ENCODE measurements at regions not wholly inside any gene's neighbourhood (a gene's known extent, or its start where the extent isn't known, plus 50 kb on each side); places are given as distances from the start of the nearest gene placed in this dataset.

DNA sequence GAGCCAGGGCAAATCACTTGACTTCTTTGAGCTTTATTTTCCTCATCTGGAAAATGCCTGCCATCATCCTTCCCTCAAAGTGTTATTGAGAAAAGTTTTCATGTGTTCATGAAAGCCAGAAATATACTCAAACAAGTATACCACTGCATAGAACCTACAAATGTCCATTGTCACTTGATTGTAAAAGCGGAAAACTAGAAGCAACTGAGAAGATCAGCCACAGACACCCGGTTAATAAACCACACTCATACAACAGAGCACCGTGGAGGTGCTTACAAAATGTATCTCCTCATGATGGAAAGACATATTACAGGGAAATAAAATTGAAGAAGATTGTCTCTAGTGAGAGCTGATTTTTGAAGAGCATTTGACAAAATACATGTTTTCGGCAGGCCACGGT lies 117.2 kb upstream of the MSX2 start:
- Histone ChIP-seq H3K4me3 (ENCODE audit: low read depth in 1 of 3, low read length in 3 of 3) (no peak overlapping the region), H3K9ac (ENCODE audit: low read depth in 1 of 2, low read length in 2 of 2) (no peak overlapping the region), H3K36me3 (ENCODE audit: control insufficient read depth in 4 of 4, insufficient read depth in 3 of 4, low read depth in 1 of 4, low read length in 3 of 4) (no peaks in the 10 kb centered on the region), H3K27me3 (ENCODE audit: control insufficient read depth in 4 of 4, insufficient read depth in 4 of 4, low read length in 3 of 4) (no peaks in the 10 kb centered on the region), H3K9me3 (ENCODE audit: control insufficient read depth in 4 of 4, low read length in 3 of 4) (peaks cover 0 to 3% (median 2%) of the 10 kb centered on the region in 4 donors), H3K4me1 (ENCODE audit: control insufficient read depth in 4 of 4, insufficient read depth in 4 of 4, low read length in 3 of 4) (no peaks in the 10 kb centered on the region), H3K27ac (ENCODE audit: low read depth in 1 of 2, low read length in 2 of 2) (no peak overlapping the region)
- no peak for DNase-seq (ENCODE audit: low spot score)
- 87% methylated on average over 5 of the region's 5 CpGs for WGBS
- TF ChIP-seq EGR1 (IDR thresholded peaks at IDR 0.05; ENCODE audit: low read depth in 2 of 2) (no peak), SP1 (IDR thresholded peaks at IDR 0.05) (no peak), FOXA2 (IDR thresholded peaks at IDR 0.05) (no peak), GABPA (IDR thresholded peaks at IDR 0.05 in 1 of 2, conservative IDR thresholded peaks at IDR 0.05 in 1 of 2) (no peak), HNF4A (conservative IDR thresholded peaks at IDR 0.05) (no peak), HNF4G (IDR thresholded peaks at IDR 0.05) (no peak), YY1 (IDR thresholded peaks at IDR 0.05) (no peak), RXRA (IDR thresholded peaks at IDR 0.05) (no peak), MAX (IDR thresholded peaks at IDR 0.05) (no peak), TAF1 (conservative IDR thresholded peaks at IDR 0.05) (no peak)
- TF ChIP-seq, protein P1, sequence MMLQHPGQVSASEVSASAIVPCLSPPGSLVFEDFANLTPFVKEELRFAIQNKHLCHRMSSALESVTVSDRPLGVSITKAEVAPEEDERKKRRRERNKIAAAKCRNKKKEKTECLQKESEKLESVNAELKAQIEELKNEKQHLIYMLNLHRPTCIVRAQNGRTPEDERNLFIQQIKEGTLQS (IDR thresholded peaks at IDR 0.05), result no peak

DNA sequence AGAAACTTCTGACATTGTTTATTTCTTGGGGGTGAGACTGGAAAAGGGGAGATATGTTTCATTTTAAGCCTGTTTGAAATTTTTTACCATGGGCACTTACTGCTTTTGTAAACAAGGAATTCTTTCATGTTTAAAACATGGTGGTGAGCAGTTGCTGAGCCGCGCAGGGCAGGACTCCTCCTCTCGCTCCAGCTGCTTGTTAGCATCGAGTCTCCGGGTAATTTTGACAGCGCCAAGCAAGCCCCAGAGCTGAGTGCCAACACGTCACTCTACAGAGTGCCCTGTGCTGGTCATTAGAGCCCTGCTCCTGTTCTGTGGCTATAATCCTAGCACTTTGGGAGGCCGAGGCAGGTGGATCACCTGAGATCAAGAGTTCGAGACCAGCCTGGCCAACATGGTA lies 116.5 kb upstream of the MSX2 start:
- Histone ChIP-seq H3K36me3 (ENCODE audit: control insufficient read depth in 4 of 4, insufficient read depth in 3 of 4, low read depth in 1 of 4, low read length in 3 of 4) (no peaks in the 10 kb centered on the region), H3K9me3 (ENCODE audit: control insufficient read depth in 4 of 4, low read length in 3 of 4) (peaks cover 0 to 3% (median 2%) of the 10 kb centered on the region in 4 donors), H3K4me1 (ENCODE audit: control insufficient read depth in 4 of 4, insufficient read depth in 4 of 4, low read length in 3 of 4) (no peaks in the 10 kb centered on the region), H3K9ac (ENCODE audit: low read depth in 1 of 2, low read length in 2 of 2) (no peak overlapping the region), H3K27ac (ENCODE audit: low read depth in 1 of 2, low read length in 2 of 2) (no peak overlapping the region), H3K27me3 (ENCODE audit: control insufficient read depth in 4 of 4, insufficient read depth in 4 of 4, low read length in 3 of 4) (peaks cover 0 to 3% (median 0%) of the 10 kb centered on the region in 4 donors), H3K4me3 (ENCODE audit: low read depth in 1 of 3, low read length in 3 of 3) (no peak overlapping the region)
- no peak for DNase-seq (ENCODE audit: low spot score)
- WGBS, result 62% methylated on average over 9 of the region's 9 CpGs
- TF ChIP-seq SP1 (IDR thresholded peaks at IDR 0.05) (no peak), GABPA (IDR thresholded peaks at IDR 0.05 in 1 of 2, conservative IDR thresholded peaks at IDR 0.05 in 1 of 2) (no peak), RAD21 (IDR thresholded peaks at IDR 0.05) (no peak), TAF1 (conservative IDR thresholded peaks at IDR 0.05) (no peak), RXRA (IDR thresholded peaks at IDR 0.05) (no peak), JUND (IDR thresholded peaks at IDR 0.05) (no peak)
- TF ChIP-seq, protein P2, sequence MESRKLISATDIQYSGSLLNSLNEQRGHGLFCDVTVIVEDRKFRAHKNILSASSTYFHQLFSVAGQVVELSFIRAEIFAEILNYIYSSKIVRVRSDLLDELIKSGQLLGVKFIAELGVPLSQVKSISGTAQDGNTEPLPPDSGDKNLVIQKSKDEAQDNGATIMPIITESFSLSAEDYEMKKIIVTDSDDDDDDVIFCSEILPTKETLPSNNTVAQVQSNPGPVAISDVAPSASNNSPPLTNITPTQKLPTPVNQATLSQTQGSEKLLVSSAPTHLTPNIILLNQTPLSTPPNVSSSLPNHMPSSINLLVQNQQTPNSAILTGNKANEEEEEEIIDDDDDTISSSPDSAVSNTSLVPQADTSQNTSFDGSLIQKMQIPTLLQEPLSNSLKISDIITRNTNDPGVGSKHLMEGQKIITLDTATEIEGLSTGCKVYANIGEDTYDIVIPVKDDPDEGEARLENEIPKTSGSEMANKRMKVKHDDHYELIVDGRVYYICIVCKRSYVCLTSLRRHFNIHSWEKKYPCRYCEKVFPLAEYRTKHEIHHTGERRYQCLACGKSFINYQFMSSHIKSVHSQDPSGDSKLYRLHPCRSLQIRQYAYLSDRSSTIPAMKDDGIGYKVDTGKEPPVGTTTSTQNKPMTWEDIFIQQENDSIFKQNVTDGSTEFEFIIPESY (IDR thresholded peaks at IDR 0.05), result no peak

GRCh38 chr5:174608631-174609097 lies 115.7 kb upstream of the MSX2 start:
- Histone ChIP-seq H3K9me3 (ENCODE audit: control insufficient read depth in 4 of 4, low read length in 3 of 4) (peaks cover 0 to 2% (median 2%) of the 10 kb centered on the region in 4 donors), H3K27me3 (ENCODE audit: control insufficient read depth in 4 of 4, insufficient read depth in 4 of 4, low read length in 3 of 4) (peaks cover 0 to 3% (median 0%) of the 10 kb centered on the region in 4 donors), H3K36me3 (ENCODE audit: control insufficient read depth in 4 of 4, insufficient read depth in 3 of 4, low read depth in 1 of 4, low read length in 3 of 4) (no peaks in the 10 kb centered on the region), H3K9ac (ENCODE audit: low read depth in 1 of 2, low read length in 2 of 2) (no peak overlapping the region), H3K4me3 (ENCODE audit: low read depth in 1 of 3, low read length in 3 of 3) (no peak overlapping the region), H3K4me1 (ENCODE audit: control insufficient read depth in 4 of 4, insufficient read depth in 4 of 4, low read length in 3 of 4) (no peaks in the 10 kb centered on the region), H3K27ac (ENCODE audit: low read depth in 1 of 2, low read length in 2 of 2) (no peak overlapping the region)
- TF ChIP-seq, protein P3, sequence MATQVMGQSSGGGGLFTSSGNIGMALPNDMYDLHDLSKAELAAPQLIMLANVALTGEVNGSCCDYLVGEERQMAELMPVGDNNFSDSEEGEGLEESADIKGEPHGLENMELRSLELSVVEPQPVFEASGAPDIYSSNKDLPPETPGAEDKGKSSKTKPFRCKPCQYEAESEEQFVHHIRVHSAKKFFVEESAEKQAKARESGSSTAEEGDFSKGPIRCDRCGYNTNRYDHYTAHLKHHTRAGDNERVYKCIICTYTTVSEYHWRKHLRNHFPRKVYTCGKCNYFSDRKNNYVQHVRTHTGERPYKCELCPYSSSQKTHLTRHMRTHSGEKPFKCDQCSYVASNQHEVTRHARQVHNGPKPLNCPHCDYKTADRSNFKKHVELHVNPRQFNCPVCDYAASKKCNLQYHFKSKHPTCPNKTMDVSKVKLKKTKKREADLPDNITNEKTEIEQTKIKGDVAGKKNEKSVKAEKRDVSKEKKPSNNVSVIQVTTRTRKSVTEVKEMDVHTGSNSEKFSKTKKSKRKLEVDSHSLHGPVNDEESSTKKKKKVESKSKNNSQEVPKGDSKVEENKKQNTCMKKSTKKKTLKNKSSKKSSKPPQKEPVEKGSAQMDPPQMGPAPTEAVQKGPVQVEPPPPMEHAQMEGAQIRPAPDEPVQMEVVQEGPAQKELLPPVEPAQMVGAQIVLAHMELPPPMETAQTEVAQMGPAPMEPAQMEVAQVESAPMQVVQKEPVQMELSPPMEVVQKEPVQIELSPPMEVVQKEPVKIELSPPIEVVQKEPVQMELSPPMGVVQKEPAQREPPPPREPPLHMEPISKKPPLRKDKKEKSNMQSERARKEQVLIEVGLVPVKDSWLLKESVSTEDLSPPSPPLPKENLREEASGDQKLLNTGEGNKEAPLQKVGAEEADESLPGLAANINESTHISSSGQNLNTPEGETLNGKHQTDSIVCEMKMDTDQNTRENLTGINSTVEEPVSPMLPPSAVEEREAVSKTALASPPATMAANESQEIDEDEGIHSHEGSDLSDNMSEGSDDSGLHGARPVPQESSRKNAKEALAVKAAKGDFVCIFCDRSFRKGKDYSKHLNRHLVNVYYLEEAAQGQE (IDR thresholded peaks at IDR 0.05), result no peak
- TF ChIP-seq NR2F2 (IDR thresholded peaks at IDR 0.05), result no peak
- 47% methylated on average over 14 of the region's 14 CpGs for WGBS
- DNase-seq (ENCODE audit: low spot score), result no peak
